A549 (cell line): ENCODE measurements at regions not wholly inside any gene's neighbourhood (a gene's known extent, or its start where the extent isn't known, plus 50 kb on each side); places are given as distances from the start of the nearest gene placed in this dataset.

Source experiments
- ATAC-seq, 2 experiments: fragments of 200-7000 bp in 1 of 2; fragments of >200 bp in 1 of 2; cut with Nextera tagmentation in 1 of 2; cut with Tn5 transposase in 1 of 2; 3 replicates each; pipeline versions ENCODE4 v1.8.0 to v1.9.1; 2018 to 2020; ENCODE audit warnings: mild to moderate bottlenecking in 1 of 2, moderate library complexity in 1 of 2
- CTCF ChIA-PET: fragments of 300-600 bp; sonication (Branson Sonifier 250); formaldehyde crosslinking; extraction: SDS; loops from one replicate; lab custom pipeline; 2021; ENCODE audit warnings: antibody characterized with exemption, inconsistent platforms; lab: Yijun Ruan, JAX
- POLR2A ChIA-PET: fragments of 350-600 bp; formaldehyde crosslinking; extraction: SDS; loops from one replicate; lab custom pipeline; 2021; ENCODE audit warnings: antibody characterized with exemption, inconsistent platforms; lab: Yijun Ruan, JAX
- DNase-seq, 2 experiments: peaks; one replicate each; pipeline versions ENCODE4 v3.0.0 to v3.0.0-alpha.2; 2011 to 2016; ENCODE audit warnings: low read depth in 1 of 2, low spot score in 1 of 2
- FAIRE-seq: peaks from 2 replicates; lab custom pipeline; 2011; peaks lifted over from hg19 to GRCh38; lab: Jason Lieb, UNC
- H3K27ac ChIP-seq, 2 experiments: fragments of >200 bp; sonication (Bioruptor Twin); formaldehyde crosslinking; 3 replicates each; pipeline ENCODE4 v1.5.1; 2016 to 2017
- H3K4me1 ChIP-seq: fragments of >200 bp; sonication (Bioruptor Twin); formaldehyde crosslinking; 3 replicates; pipeline ENCODE4 v1.6.1; 2016
- H3K4me2 ChIP-seq: fragments of >200 bp; sonication (Bioruptor Twin); formaldehyde crosslinking; 3 replicates; pipeline ENCODE4 v1.6.1; 2016
- H3K4me3 ChIP-seq: fragments of >200 bp; sonication (Bioruptor Twin); formaldehyde crosslinking; 3 replicates; pipeline ENCODE4 v1.5.1; 2016
- H3K9me3 ChIP-seq: fragments of >200 bp; sonication (Bioruptor Twin); formaldehyde crosslinking; 3 replicates; pipeline ENCODE4 v1.6.1; 2016
- ATOH8 ChIP-seq: fragments of 250-450 bp; sonication (Bioruptor Pico); IDR thresholded peaks from 2 replicates; pipeline ENCODE4 v1.5.0; 2020; ENCODE audit warnings: low read depth, mild to moderate bottlenecking, moderate library complexity
- CBX2 ChIP-seq: fragments of 200-600 bp; sonication (generic); IDR thresholded peaks from 2 replicates; pipeline ENCODE4 v1.6.1; 2016; ENCODE audit warnings: low read depth, mild to moderate bottlenecking, borderline replicate concordance
- CEBPB ChIP-seq, 2 experiments: fragments of >200 bp in 1 of 2; sonication (Bioruptor Twin) in 1 of 2; formaldehyde crosslinking in 1 of 2; IDR thresholded peaks; 2 replicates each; pipeline ENCODE4 v1.6.1; 2012 to 2016
- CHD2 ChIP-seq: fragments of 150-350 bp; IDR thresholded peaks from 2 replicates; pipeline ENCODE4 v1.6.1; 2014; ENCODE audit warnings: low read length; ENCODE audit not compliant: partially characterized antibody
- CHD4 ChIP-seq: fragments of 200-600 bp; sonication (generic); IDR thresholded peaks from 2 replicates; pipeline ENCODE4 v1.6.1; 2016; ENCODE audit warnings: antibody characterized with exemption, mild to moderate bottlenecking, borderline replicate concordance
- CTCF ChIP-seq: fragments of >200 bp; sonication (Bioruptor Twin); formaldehyde crosslinking; IDR thresholded peaks from 3 replicates; pipeline ENCODE4 v1.5.1; 2016
- ELK1 ChIP-seq: fragments of 150-350 bp; IDR thresholded peaks from 2 replicates; pipeline ENCODE4 v1.6.1; 2014; ENCODE audit warnings: low read depth, mild to moderate bottlenecking, low read length
- HEYL ChIP-seq: fragments of 250-450 bp; sonication (Bioruptor Pico); IDR thresholded peaks from 2 replicates; pipeline ENCODE4 v1.8.0; 2021; ENCODE audit warnings: mild to moderate bottlenecking, moderate library complexity
- HMGXB4 ChIP-seq: fragments of 250-450 bp; sonication (Bioruptor Pico); IDR thresholded peaks from 2 replicates; pipeline ENCODE4 v1.5.0; 2021; ENCODE audit warnings: mild to moderate bottlenecking, moderate library complexity, borderline replicate concordance
- MAX ChIP-seq: IDR thresholded peaks from 2 replicates; pipeline ENCODE4 v1.6.1; 2012
- NR3C1 ChIP-seq: fragments of >200 bp; sonication (Bioruptor Twin); formaldehyde crosslinking; IDR thresholded peaks from 3 replicates; pipeline ENCODE4 v1.6.1; 2017
- PHF8 ChIP-seq: fragments of 200-600 bp; sonication (generic); IDR thresholded peaks from 2 replicates; pipeline ENCODE4 v1.6.1; 2016; ENCODE audit warnings: low read depth, mild to moderate bottlenecking, antibody characterized with exemption, moderate library complexity, borderline replicate concordance
- POLR2A ChIP-seq: IDR thresholded peaks from 2 replicates; pipeline ENCODE4 v1.6.1; 2012; ENCODE audit warnings: mild to moderate bottlenecking, low read length
- RAD21 ChIP-seq, 2 experiments: fragments of >200 bp in 1 of 2; sonication (Bioruptor Twin) in 1 of 2; formaldehyde crosslinking in 1 of 2; IDR thresholded peaks in 1 of 2; conservative IDR thresholded peaks in 1 of 2; 2 replicates in 1 of 2; 3 replicates in 1 of 2; pipeline ENCODE4 v1.6.1; 2012 to 2018; ENCODE audit warnings: inconsistent platforms in 1 of 2
- RARB ChIP-seq: fragments of 250-450 bp; sonication (Bioruptor Pico); IDR thresholded peaks from 2 replicates; pipeline ENCODE4 v1.8.0; 2021; ENCODE audit warnings: mild to moderate bottlenecking, moderate library complexity
- RCOR1 ChIP-seq: fragments of 150-350 bp; IDR thresholded peaks from 2 replicates; pipeline ENCODE4 v1.6.1; 2014; ENCODE audit warnings: antibody characterized with exemption, low read length, low read depth
- RNF2 ChIP-seq: fragments of 200-600 bp; sonication (generic); IDR thresholded peaks from 2 replicates; pipeline ENCODE4 v1.6.1; 2016; ENCODE audit warnings: low read depth, mild to moderate bottlenecking, antibody characterized with exemption, moderate library complexity, borderline replicate concordance
- TFCP2L1 ChIP-seq: fragments of 250-450 bp; sonication (Bioruptor Pico); IDR thresholded peaks from 2 replicates; pipeline ENCODE4 v1.5.0; 2021; ENCODE audit warnings: mild to moderate bottlenecking
- ZNF302 ChIP-seq: fragments of 250-450 bp; sonication (Bioruptor Pico); IDR thresholded peaks from 2 replicates; pipeline ENCODE4 v1.9.0; 2021; ENCODE audit warnings: inconsistent platforms, mild to moderate bottlenecking, moderate library complexity
- ZSCAN20 ChIP-seq: fragments of 250-450 bp; sonication (Bioruptor Pico); IDR thresholded peaks from 2 replicates; pipeline ENCODE4 v1.8.0; 2022; ENCODE audit warnings: mild to moderate bottlenecking, moderate library complexity
- WGBS: methylation state at CpG from one replicate; pipeline ENCODE4 v1.1.6; 2017; ENCODE audit errors: missing lambda C conversion rate; 5-methylcytosine and 5-hydroxymethylcytosine counted together

- TF ChIP-seq PHF8 = no peak
These were observed 55.3 kb upstream of the MTAP start (continued) for GRCh38 chr9:21747175-21747574.

- ChIA-PET POLR2A (no interaction called here), CTCF (interaction anchor here (1.0 to 2.2 kb wide), 4 partner anchors 9 to 431 kb away, joined by 3 to 8 read pairs (median 4); no protein-coding TSS in a partner anchor)
- H3K4me3 ChIP-seq = no peak overlapping the region
- no peak for ATAC-seq
- H3K9me3 ChIP-seq = no peaks in the 10 kb centered on the region
- DNase-seq = no peak
- no peak for TF ChIP-seq ZSCAN20 (CRISPR knock-in tag)
- TF ChIP-seq CHD4 = no peak
- TF ChIP-seq HMGXB4 (CRISPR knock-in tag) = no peak
- no peak for TF ChIP-seq CHD2
- TF ChIP-seq RCOR1 = no peak
- no peak for TF ChIP-seq PHF8
- no peak for TF ChIP-seq CTCF
- TF ChIP-seq NR3C1 = no peak
- no peak for TF ChIP-seq HEYL (CRISPR knock-in tag)
- TF ChIP-seq POLR2A = no peak
- TF ChIP-seq MAX = no peak
- no peak for TF ChIP-seq CBX2
- TF ChIP-seq ATOH8 (CRISPR knock-in tag) = no peak
- TF ChIP-seq ZNF302 = no peak
- TF ChIP-seq ELK1 = no peak
- no peak for TF ChIP-seq TFCP2L1
- no peak for TF ChIP-seq RARB (CRISPR knock-in tag)
- TF ChIP-seq CEBPB (IDR thresholded peaks at IDR 0.05) = no peak
- TF ChIP-seq RAD21 (conservative IDR thresholded peaks at IDR 0.05 in 1 of 2, IDR thresholded peaks at IDR 0.05 in 1 of 2) = no peak
- TF ChIP-seq RNF2 = no peak
- no peaks in the 10 kb centered on the region for H3K4me1 ChIP-seq
- FAIRE-seq = no peak
- 73% methylated on average over 3 of the region's 3 CpGs for WGBS
- no peak overlapping the region for H3K27ac ChIP-seq
- no peak overlapping the region for H3K4me2 ChIP-seq
These were observed 52.3 kb upstream of the MTAP start for GRCh38 chr9:21750021-21750735.
